ENCODE measurements at regions not wholly inside any gene's neighbourhood (a gene's known extent, or its start where the extent isn't known, plus 50 kb on each side); places are given as distances from the start of the nearest gene placed in this dataset.

GRCh38 chr22:49062155-49062801, 765.4 kb downstream of the BRD1 start:
- TF ChIP-seq, protein P1, sequence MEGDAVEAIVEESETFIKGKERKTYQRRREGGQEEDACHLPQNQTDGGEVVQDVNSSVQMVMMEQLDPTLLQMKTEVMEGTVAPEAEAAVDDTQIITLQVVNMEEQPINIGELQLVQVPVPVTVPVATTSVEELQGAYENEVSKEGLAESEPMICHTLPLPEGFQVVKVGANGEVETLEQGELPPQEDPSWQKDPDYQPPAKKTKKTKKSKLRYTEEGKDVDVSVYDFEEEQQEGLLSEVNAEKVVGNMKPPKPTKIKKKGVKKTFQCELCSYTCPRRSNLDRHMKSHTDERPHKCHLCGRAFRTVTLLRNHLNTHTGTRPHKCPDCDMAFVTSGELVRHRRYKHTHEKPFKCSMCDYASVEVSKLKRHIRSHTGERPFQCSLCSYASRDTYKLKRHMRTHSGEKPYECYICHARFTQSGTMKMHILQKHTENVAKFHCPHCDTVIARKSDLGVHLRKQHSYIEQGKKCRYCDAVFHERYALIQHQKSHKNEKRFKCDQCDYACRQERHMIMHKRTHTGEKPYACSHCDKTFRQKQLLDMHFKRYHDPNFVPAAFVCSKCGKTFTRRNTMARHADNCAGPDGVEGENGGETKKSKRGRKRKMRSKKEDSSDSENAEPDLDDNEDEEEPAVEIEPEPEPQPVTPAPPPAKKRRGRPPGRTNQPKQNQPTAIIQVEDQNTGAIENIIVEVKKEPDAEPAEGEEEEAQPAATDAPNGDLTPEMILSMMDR (IDR thresholded peaks at IDR 0.05; ENCODE audit: low read depth, low read length, poor library complexity, severe bottlenecking): no peak
- TF ChIP-seq EZH2phosphoT487 (IDR thresholded peaks at IDR 0.05; ENCODE audit: borderline replicate concordance, low read length): no peak
- H3K9me3 ChIP-seq (ENCODE audit: control insufficient read depth, insufficient read depth, low read length): no peaks in the 10 kb centered on the region
- H3K9me2 ChIP-seq (replicated peaks; ENCODE audit: control insufficient read depth, low read length): no peaks in the 10 kb centered on the region
- H3K27ac ChIP-seq (ENCODE audit: low read depth, low read length): no peak overlapping the region
- H3F3A ChIP-seq (ENCODE audit: control insufficient read depth, insufficient read depth): no peaks in the 10 kb centered on the region
- H3K4me3 ChIP-seq (ENCODE audit: low read length): no peak overlapping the region
- peaks cover 4% of the 10 kb centered on the region; the same call in 1 of the 2 replicates for H3K27me3 ChIP-seq (ENCODE audit: control insufficient read depth, low read length)
- H3K4me1 ChIP-seq (ENCODE audit: control insufficient read depth, low read length): no peaks in the 10 kb centered on the region; the same call in 1 of the 2 replicates
- no peaks in the 10 kb centered on the region for H3K36me3 ChIP-seq (ENCODE audit: control insufficient read depth, low read length)
- H3K79me2 ChIP-seq (ENCODE audit: control insufficient read depth, low read length): no peaks in the 10 kb centered on the region
- H3K4me2 ChIP-seq (ENCODE audit: low read length): no peak overlapping the region
- no peaks in the 10 kb centered on the region for H4K20me1 ChIP-seq (ENCODE audit: control insufficient read depth, insufficient read depth, low read depth, low read length)

DNA sequence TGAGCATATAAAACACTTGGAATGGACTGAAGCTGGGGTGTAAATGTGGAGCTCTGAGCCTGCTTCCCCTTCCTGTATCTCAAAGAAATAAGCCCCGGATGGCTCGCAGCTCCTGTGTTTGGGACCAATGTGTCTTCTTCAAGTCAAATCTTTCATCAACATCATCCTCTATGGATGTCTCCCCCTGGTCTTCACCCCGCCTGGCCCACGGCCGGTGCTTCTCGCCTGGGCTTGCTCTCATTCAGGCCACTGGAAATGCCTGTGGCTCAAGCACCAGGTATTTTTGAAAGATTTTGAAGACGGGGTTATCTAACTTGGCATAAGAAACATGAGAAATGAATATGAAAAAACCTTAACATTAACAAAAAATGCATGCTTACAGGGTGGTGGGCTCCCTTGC, 769.8 kb downstream of the BRD1 start:
- no peaks in the 10 kb centered on the region for H4K20me1 ChIP-seq (ENCODE audit: control insufficient read depth, insufficient read depth, low read depth, low read length)
- H3K4me3 ChIP-seq (ENCODE audit: low read length): no peak overlapping the region
- H3K4me1 ChIP-seq (ENCODE audit: control insufficient read depth, low read length): no peaks in the 10 kb centered on the region
- H3K27me3 ChIP-seq (ENCODE audit: control insufficient read depth, low read length): no peaks in the 10 kb centered on the region; the same call in 1 of the 2 replicates
- H3K9me3 ChIP-seq (ENCODE audit: control insufficient read depth, insufficient read depth, low read length): no peaks in the 10 kb centered on the region
- no peaks in the 10 kb centered on the region for H3K36me3 ChIP-seq (ENCODE audit: control insufficient read depth, low read length)
- H3F3A ChIP-seq (ENCODE audit: control insufficient read depth, insufficient read depth): no peaks in the 10 kb centered on the region
- no peak overlapping the region for H3K4me2 ChIP-seq (ENCODE audit: low read length)
- no peaks in the 10 kb centered on the region for H3K79me2 ChIP-seq (ENCODE audit: control insufficient read depth, low read length)
- no peak overlapping the region for H3K27ac ChIP-seq (ENCODE audit: low read depth, low read length)
- TF ChIP-seq EZH2phosphoT487 (IDR thresholded peaks at IDR 0.05; ENCODE audit: borderline replicate concordance, low read length): no peak
- TF ChIP-seq, protein P1 (IDR thresholded peaks at IDR 0.05; ENCODE audit: low read depth, low read length, poor library complexity, severe bottlenecking): no peak
- H3K9me2 ChIP-seq (replicated peaks; ENCODE audit: control insufficient read depth, low read length): no peaks in the 10 kb centered on the region

DNA sequence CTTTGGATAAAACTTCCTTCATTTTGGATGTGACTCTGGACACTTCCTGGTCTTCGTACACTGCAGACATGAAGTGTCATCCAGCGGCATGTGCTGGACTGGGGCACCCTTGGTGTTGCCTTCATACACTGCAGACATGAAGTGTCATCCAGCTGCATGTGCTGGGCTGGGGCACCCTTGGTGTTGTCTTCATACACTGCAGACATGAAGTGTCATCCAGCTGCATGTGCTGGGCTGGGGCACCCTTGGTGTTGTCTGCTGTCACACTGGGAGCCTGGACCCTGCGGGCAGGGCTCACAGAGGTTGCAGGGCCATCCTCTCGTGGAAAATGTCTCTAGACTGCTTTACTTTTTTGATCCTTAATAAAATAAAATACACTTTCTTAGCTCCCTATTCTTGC, 771.4 kb downstream of the BRD1 start:
- H3K27ac ChIP-seq (ENCODE audit: low read depth, low read length): no peak overlapping the region
- no peak for TF ChIP-seq EZH2phosphoT487 (IDR thresholded peaks at IDR 0.05; ENCODE audit: borderline replicate concordance, low read length)
- TF ChIP-seq, protein P1 (IDR thresholded peaks at IDR 0.05; ENCODE audit: low read depth, low read length, poor library complexity, severe bottlenecking): no peak
- H3K36me3 ChIP-seq (ENCODE audit: control insufficient read depth, low read length): no peaks in the 10 kb centered on the region
- no peaks in the 10 kb centered on the region for H3F3A ChIP-seq (ENCODE audit: control insufficient read depth, insufficient read depth)
- H3K4me2 ChIP-seq (ENCODE audit: low read length): no peak overlapping the region
- H3K9me2 ChIP-seq (replicated peaks; ENCODE audit: control insufficient read depth, low read length): no peaks in the 10 kb centered on the region
- no peaks in the 10 kb centered on the region for H3K9me3 ChIP-seq (ENCODE audit: control insufficient read depth, insufficient read depth, low read length)
- H3K27me3 ChIP-seq (ENCODE audit: control insufficient read depth, low read length): no peaks in the 10 kb centered on the region; the same call in 1 of the 2 replicates
- no peaks in the 10 kb centered on the region for H4K20me1 ChIP-seq (ENCODE audit: control insufficient read depth, insufficient read depth, low read depth, low read length)
- no peak overlapping the region for H3K4me3 ChIP-seq (ENCODE audit: low read length)
- no peaks in the 10 kb centered on the region for H3K79me2 ChIP-seq (ENCODE audit: control insufficient read depth, low read length)
- H3K4me1 ChIP-seq (ENCODE audit: control insufficient read depth, low read length): no peaks in the 10 kb centered on the region
